ENCODE measurements at regions not wholly inside any gene's neighbourhood (a gene's known extent, or its start where the extent isn't known, plus 50 kb on each side); places are given as distances from the start of the nearest gene placed in this dataset.

DNA sequence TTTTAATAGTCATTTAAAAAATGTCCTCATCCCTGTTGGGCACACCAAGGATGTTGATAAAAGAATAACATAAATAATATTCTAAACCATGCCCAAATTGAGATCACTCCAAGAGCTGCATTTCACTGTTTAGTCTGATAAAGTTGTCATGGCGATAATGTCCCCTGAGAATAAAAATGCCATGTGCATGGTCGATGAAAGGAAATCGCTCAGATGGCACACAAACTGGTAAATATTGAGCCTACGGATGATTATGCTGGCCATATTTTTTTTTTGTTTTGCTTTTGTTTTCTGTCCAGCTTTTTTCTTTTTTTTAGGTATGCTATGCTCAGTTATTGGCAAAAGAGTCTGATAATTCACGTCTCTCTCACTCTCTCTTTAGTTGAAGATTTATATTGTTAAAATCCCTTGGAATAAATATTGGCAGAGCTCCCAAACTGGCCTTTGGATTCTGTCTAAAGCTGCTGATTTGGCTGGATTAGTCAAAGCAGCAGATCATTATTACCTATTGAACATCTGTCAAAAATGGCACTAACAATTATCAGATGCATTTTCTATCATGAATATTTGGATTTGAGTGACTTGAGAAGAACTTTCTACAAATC, 643.8 kb downstream of the SQOR start:
- Histone ChIP-seq H3K4me3 (ENCODE audit: low read depth in 1 of 3, low read length in 3 of 3) (no peak overlapping the region), H3K9ac (ENCODE audit: low read depth in 1 of 2, low read length in 2 of 2) (no peak overlapping the region), H3K36me3 (ENCODE audit: control insufficient read depth in 4 of 4, insufficient read depth in 3 of 4, low read depth in 1 of 4, low read length in 3 of 4) (no peaks in the 10 kb centered on the region), H3K27ac (ENCODE audit: low read depth in 1 of 2, low read length in 2 of 2) (no peak overlapping the region), H3K4me1 (ENCODE audit: control insufficient read depth in 4 of 4, insufficient read depth in 4 of 4, low read length in 3 of 4) (no peaks in the 10 kb centered on the region), H3K9me3 (ENCODE audit: control insufficient read depth in 4 of 4, low read length in 3 of 4) (no peaks in the 10 kb centered on the region), H3K27me3 (ENCODE audit: control insufficient read depth in 4 of 4, insufficient read depth in 4 of 4, low read length in 3 of 4) (peaks cover 0 to 3% (median 0%) of the 10 kb centered on the region in 4 donors)
- 65% methylated on average over 5 of the region's 5 CpGs for WGBS
- no peak for DNase-seq (ENCODE audit: low spot score)
- TF ChIP-seq FOXA1 (IDR thresholded peaks at IDR 0.05), result no peak
- no peak for TF ChIP-seq FOXA2 (IDR thresholded peaks at IDR 0.05)
- no peak for TF ChIP-seq HNF4A (conservative IDR thresholded peaks at IDR 0.05)
- TF ChIP-seq, protein P1, sequence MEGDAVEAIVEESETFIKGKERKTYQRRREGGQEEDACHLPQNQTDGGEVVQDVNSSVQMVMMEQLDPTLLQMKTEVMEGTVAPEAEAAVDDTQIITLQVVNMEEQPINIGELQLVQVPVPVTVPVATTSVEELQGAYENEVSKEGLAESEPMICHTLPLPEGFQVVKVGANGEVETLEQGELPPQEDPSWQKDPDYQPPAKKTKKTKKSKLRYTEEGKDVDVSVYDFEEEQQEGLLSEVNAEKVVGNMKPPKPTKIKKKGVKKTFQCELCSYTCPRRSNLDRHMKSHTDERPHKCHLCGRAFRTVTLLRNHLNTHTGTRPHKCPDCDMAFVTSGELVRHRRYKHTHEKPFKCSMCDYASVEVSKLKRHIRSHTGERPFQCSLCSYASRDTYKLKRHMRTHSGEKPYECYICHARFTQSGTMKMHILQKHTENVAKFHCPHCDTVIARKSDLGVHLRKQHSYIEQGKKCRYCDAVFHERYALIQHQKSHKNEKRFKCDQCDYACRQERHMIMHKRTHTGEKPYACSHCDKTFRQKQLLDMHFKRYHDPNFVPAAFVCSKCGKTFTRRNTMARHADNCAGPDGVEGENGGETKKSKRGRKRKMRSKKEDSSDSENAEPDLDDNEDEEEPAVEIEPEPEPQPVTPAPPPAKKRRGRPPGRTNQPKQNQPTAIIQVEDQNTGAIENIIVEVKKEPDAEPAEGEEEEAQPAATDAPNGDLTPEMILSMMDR (IDR thresholded peaks at IDR 0.05; ENCODE audit: low read depth, low read length, missing input control), result no peak
- no peak for TF ChIP-seq TAF1 (conservative IDR thresholded peaks at IDR 0.05)
- TF ChIP-seq YY1 (IDR thresholded peaks at IDR 0.05), result no peak
- no peak for TF ChIP-seq GABPA (IDR thresholded peaks at IDR 0.05 in 1 of 2, conservative IDR thresholded peaks at IDR 0.05 in 1 of 2)
- TF ChIP-seq, protein P2, sequence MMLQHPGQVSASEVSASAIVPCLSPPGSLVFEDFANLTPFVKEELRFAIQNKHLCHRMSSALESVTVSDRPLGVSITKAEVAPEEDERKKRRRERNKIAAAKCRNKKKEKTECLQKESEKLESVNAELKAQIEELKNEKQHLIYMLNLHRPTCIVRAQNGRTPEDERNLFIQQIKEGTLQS (IDR thresholded peaks at IDR 0.05), result no peak
- TF ChIP-seq NR2F2 (IDR thresholded peaks at IDR 0.05), result no peak
- no peak for TF ChIP-seq RAD21 (IDR thresholded peaks at IDR 0.05)
- TF ChIP-seq JUND (IDR thresholded peaks at IDR 0.05), result no peak

DNA sequence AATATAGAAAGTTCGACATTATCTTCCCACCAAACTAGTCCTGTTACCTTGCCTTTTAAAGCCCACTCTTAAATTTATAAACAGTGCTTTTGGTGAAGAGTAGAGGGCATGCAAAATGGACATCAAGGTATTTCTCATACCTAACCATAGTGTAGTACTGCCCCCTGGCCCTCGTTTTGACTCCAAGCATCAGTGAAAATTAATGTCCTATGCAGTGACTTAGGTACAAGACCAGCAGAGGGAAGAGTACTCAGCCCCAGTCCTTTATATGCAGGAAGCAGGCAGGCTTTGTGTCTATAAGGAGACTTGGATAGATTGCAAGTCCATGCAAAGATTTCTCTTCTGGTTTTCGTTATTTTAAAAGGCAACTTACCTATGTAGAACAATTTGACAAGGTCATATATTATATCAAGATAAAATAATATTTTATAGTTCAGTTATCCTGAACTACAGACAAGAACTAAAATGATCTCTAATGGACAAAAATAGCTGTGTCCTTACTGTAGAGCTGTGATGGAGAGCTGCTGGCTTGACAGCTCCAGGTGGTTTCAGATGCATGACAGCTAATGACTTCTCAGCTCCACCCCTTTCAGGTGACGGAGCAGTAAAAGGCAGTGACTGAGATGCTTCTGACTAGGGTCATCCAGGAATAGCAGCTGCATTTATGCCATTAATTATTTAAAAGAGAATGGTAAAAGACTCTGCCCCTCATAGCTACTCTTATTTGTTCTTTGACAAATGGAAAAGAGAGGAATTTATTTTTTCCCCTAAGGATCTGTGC, 646.1 kb downstream of the SQOR start:
- Histone ChIP-seq H3K4me3 (ENCODE audit: low read depth in 1 of 3, low read length in 3 of 3) (no peak overlapping the region), H3K9me3 (ENCODE audit: control insufficient read depth in 4 of 4, low read length in 3 of 4) (no peaks in the 10 kb centered on the region), H3K27me3 (ENCODE audit: control insufficient read depth in 4 of 4, insufficient read depth in 4 of 4, low read length in 3 of 4) (peaks cover 0 to 3% (median 0%) of the 10 kb centered on the region in 4 donors), H3K4me1 (ENCODE audit: control insufficient read depth in 4 of 4, insufficient read depth in 4 of 4, low read length in 3 of 4) (no peaks in the 10 kb centered on the region), H3K36me3 (ENCODE audit: control insufficient read depth in 4 of 4, insufficient read depth in 3 of 4, low read depth in 1 of 4, low read length in 3 of 4) (no peaks in the 10 kb centered on the region), H3K27ac (ENCODE audit: low read depth in 1 of 2, low read length in 2 of 2) (no peak overlapping the region), H3K9ac (ENCODE audit: low read depth in 1 of 2, low read length in 2 of 2) (no peak overlapping the region)
- TF ChIP-seq EGR1 (IDR thresholded peaks at IDR 0.05; ENCODE audit: low read depth in 2 of 2) (no peak), RAD21 (IDR thresholded peaks at IDR 0.05) (peak in 1 of 2 donors; percentile 53)
- WGBS, result 36% methylated on average over 4 of the region's 4 CpGs
- DNase-seq (ENCODE audit: low spot score), result no peak

DNA sequence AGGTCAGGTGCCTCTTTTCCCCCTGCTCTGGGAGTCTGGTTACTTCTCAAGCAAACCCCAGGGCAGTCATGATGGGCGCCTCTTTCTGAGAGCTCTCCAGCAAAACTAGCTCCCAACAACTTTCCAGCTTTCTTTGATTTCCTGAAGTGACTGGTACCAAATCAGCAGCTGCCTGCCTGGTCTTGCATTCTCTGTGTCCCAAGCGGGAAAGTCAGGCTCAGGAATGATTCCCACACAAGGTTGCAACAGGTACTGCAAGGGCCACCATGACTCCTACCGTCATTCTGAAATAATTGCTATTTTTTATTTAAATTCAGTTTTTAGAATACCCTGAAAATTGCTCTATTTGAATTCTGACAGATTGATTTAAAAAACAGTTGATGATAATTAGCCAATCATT, 658.7 kb downstream of the SQOR start:
- H3K27ac ChIP-seq (ENCODE audit: low read depth in 1 of 2, low read length in 2 of 2), result no peak overlapping the region
- 84% methylated on average over 3 of the region's 3 CpGs for WGBS
- no peaks in the 10 kb centered on the region for H3K9me3 ChIP-seq (ENCODE audit: control insufficient read depth in 4 of 4, low read length in 3 of 4)
- H3K27me3 ChIP-seq (ENCODE audit: control insufficient read depth in 4 of 4, insufficient read depth in 4 of 4, low read length in 3 of 4), result no peaks in the 10 kb centered on the region
- no peak overlapping the region for H3K9ac ChIP-seq (ENCODE audit: low read depth in 1 of 2, low read length in 2 of 2)
- DNase-seq (ENCODE audit: low spot score), result no peak
- H3K4me3 ChIP-seq (ENCODE audit: low read depth in 1 of 3, low read length in 3 of 3), result no peak overlapping the region
- H3K4me1 ChIP-seq (ENCODE audit: control insufficient read depth in 4 of 4, insufficient read depth in 4 of 4, low read length in 3 of 4), result no peaks in the 10 kb centered on the region
- peaks cover 0 to 2% (median 0%) of the 10 kb centered on the region in 4 donors for H3K36me3 ChIP-seq (ENCODE audit: control insufficient read depth in 4 of 4, insufficient read depth in 3 of 4, low read depth in 1 of 4, low read length in 3 of 4)
- TF ChIP-seq EGR1 (IDR thresholded peaks at IDR 0.05; ENCODE audit: low read depth in 2 of 2) (no peak), TAF1 (conservative IDR thresholded peaks at IDR 0.05) (no peak), FOXA2 (IDR thresholded peaks at IDR 0.05) (no peak), HNF4A (conservative IDR thresholded peaks at IDR 0.05) (no peak), YY1 (IDR thresholded peaks at IDR 0.05) (no peak), FOXA1 (IDR thresholded peaks at IDR 0.05) (no peak), NR2F2 (IDR thresholded peaks at IDR 0.05) (no peak), RAD21 (IDR thresholded peaks at IDR 0.05) (no peak), HNF4G (IDR thresholded peaks at IDR 0.05) (no peak), GABPA (IDR thresholded peaks at IDR 0.05 in 1 of 2, conservative IDR thresholded peaks at IDR 0.05 in 1 of 2) (no peak), JUND (IDR thresholded peaks at IDR 0.05) (no peak)
- TF ChIP-seq, protein P2 (IDR thresholded peaks at IDR 0.05), result no peak
- TF ChIP-seq, protein P3, sequence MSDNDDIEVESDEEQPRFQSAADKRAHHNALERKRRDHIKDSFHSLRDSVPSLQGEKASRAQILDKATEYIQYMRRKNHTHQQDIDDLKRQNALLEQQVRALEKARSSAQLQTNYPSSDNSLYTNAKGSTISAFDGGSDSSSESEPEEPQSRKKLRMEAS (IDR thresholded peaks at IDR 0.05), result no peak
- TF ChIP-seq, protein P4, sequence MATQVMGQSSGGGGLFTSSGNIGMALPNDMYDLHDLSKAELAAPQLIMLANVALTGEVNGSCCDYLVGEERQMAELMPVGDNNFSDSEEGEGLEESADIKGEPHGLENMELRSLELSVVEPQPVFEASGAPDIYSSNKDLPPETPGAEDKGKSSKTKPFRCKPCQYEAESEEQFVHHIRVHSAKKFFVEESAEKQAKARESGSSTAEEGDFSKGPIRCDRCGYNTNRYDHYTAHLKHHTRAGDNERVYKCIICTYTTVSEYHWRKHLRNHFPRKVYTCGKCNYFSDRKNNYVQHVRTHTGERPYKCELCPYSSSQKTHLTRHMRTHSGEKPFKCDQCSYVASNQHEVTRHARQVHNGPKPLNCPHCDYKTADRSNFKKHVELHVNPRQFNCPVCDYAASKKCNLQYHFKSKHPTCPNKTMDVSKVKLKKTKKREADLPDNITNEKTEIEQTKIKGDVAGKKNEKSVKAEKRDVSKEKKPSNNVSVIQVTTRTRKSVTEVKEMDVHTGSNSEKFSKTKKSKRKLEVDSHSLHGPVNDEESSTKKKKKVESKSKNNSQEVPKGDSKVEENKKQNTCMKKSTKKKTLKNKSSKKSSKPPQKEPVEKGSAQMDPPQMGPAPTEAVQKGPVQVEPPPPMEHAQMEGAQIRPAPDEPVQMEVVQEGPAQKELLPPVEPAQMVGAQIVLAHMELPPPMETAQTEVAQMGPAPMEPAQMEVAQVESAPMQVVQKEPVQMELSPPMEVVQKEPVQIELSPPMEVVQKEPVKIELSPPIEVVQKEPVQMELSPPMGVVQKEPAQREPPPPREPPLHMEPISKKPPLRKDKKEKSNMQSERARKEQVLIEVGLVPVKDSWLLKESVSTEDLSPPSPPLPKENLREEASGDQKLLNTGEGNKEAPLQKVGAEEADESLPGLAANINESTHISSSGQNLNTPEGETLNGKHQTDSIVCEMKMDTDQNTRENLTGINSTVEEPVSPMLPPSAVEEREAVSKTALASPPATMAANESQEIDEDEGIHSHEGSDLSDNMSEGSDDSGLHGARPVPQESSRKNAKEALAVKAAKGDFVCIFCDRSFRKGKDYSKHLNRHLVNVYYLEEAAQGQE (IDR thresholded peaks at IDR 0.05), result no peak
- TF ChIP-seq, protein P5, sequence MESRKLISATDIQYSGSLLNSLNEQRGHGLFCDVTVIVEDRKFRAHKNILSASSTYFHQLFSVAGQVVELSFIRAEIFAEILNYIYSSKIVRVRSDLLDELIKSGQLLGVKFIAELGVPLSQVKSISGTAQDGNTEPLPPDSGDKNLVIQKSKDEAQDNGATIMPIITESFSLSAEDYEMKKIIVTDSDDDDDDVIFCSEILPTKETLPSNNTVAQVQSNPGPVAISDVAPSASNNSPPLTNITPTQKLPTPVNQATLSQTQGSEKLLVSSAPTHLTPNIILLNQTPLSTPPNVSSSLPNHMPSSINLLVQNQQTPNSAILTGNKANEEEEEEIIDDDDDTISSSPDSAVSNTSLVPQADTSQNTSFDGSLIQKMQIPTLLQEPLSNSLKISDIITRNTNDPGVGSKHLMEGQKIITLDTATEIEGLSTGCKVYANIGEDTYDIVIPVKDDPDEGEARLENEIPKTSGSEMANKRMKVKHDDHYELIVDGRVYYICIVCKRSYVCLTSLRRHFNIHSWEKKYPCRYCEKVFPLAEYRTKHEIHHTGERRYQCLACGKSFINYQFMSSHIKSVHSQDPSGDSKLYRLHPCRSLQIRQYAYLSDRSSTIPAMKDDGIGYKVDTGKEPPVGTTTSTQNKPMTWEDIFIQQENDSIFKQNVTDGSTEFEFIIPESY (IDR thresholded peaks at IDR 0.05), result no peak
